Psoas muscle (tissue), 7 donors: ENCODE measurements at regions not wholly inside any gene's neighbourhood (a gene's known extent, or its start where the extent isn't known, plus 50 kb on each side); places are given as distances from the start of the nearest gene placed in this dataset.

ENCODE experiments used
- ATAC-seq, 4 donors: fragments of 200-7000 bp; cut with Tn5 transposase; one replicate each; pipeline ENCODE4 v1.9.1; 2020; ENCODE audit warnings: moderate library complexity in 3 of 4, mild to moderate bottlenecking in 2 of 4
- DNase-seq, 2 donors: peaks; one replicate each; pipeline ENCODE4 v3.0.0-alpha.2; 2020
- H3K27ac ChIP-seq: fragments of 200-600 bp; one replicate; pipeline ENCODE4 v1.8.0; 2022
- H3K27me3 ChIP-seq, 3 donors: fragments of 200-600 bp in 1 of 3; one replicate each; pipeline versions ENCODE4 v1.6.1 to v1.8.0; 2013 to 2022; ENCODE audit warnings: low read length in 2 of 3, mild to moderate bottlenecking in 2 of 3, moderate library complexity in 1 of 3; ENCODE audit not compliant: insufficient read depth in 3 of 3
- H3K36me3 ChIP-seq, 2 donors: fragments of 200-600 bp in 1 of 2; one replicate each; pipeline versions ENCODE4 v1.6.1 to v1.8.0; 2013 to 2022; ENCODE audit warnings: low read depth in 1 of 2, mild to moderate bottlenecking in 1 of 2, moderate library complexity in 1 of 2; ENCODE audit not compliant: insufficient read depth in 1 of 2
- H3K4me1 ChIP-seq: fragments of 200-600 bp; one replicate; pipeline ENCODE4 v1.8.0; 2022
- H3K4me3 ChIP-seq: fragments of 200-600 bp; one replicate; pipeline ENCODE4 v1.8.0; 2022; ENCODE audit warnings: mild to moderate bottlenecking
- H3K9me3 ChIP-seq: fragments of 200-600 bp; one replicate; pipeline ENCODE4 v1.8.0; 2022
- CTCF ChIP-seq: fragments of 200-600 bp; IDR thresholded peaks from one replicate; pipeline ENCODE4 v1.8.0; 2022; ENCODE audit warnings: antibody characterized with exemption
- WGBS, 3 donors: extraction: QIAGEN DNeasy Blood & Tissue Kit; methylation state at CpG; one replicate each; pipeline versions ENCODE4 v1.1.6 to v1.1.7; 2013; 5-methylcytosine and 5-hydroxymethylcytosine counted together
- intact Hi-C, 2 donors: fragments of 100-400 bp; cut with DNase I; formaldehyde crosslinking; loops; one replicate each; pipeline versions ENCODE4 v1.11.0 to v1.14.2; 2022
- donor health status: healthy with polysubstance abuse.
- donor health status: DM: no; HTN: no; CAD: no; lungs with moderate emphysema.
- donor health status: Bipolar disorder and iron deficiency.
- donor health status: healthy.
- donor health status: DM: yes; HTN: yes; CAD: no.
- donor health status: DM: no; HTN: no; CAD: no.
- donor health status: DM: yes; HTN: yes; CAD: no.

DNA sequence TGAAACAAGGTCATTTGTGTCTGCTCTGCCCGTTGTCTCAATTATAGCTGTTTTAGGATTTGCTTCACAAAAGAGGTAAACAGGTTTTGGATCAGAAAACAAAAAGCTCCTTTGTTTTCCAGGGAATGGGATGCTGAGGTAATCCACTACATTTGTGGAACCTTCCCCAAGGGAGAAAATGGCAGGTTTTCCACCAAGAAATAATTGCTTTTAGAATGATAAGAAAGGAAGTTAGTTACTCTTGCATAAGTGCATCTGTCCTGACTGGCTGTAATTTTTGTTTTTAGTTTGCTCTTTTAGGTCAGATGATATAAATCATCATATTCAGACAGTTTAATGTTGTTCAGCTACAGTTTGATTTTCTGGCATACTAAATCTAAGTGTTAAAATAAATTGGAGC is 198.5 kb upstream of the COL8A1 start:
- no peaks in the 10 kb centered on the region for H3K27me3 ChIP-seq
- 3 to 12% (median 11%) methylated on average over 1 of the region's 1 CpG for WGBS, 3 donors
- intact Hi-C loops: no loop called here

DNA sequence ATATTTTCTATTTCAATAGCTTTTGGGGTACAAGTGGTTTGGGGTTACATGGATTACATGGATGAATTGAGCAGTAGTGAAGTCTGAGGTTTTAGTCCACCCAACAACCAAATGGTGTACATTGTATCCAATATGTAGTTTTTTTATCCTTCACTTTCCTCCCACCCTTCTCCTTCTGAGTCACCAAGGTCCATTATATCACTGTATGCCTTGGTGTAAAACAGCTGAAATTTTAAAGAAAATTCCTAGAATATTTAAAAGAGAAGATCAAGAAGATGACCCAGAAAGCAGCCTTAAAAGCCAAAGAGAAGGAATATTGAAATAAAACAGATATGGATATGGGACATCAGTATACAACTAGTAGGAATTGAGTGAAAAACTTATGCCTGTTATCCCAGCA is 204.2 kb upstream of the COL8A1 start:
- Histone ChIP-seq H3K4me3 (no peak overlapping the region), H3K4me1 (no peaks in the 10 kb centered on the region), H3K27ac (no peak overlapping the region), H3K9me3 (no peaks in the 10 kb centered on the region), H3K27me3 (peaks cover 0 to 2% (median 0%) of the 10 kb centered on the region in 3 donors), H3K36me3 (no peaks in the 10 kb centered on the region)
- ATAC-seq (no peak), DNase-seq (no peak)
- no peak for TF ChIP-seq CTCF
- intact Hi-C loops: no loop called here

More for the DNA sequence above, 198.5 kb upstream of the COL8A1 start:
- DNase-seq: no peak
- H3K9me3 ChIP-seq: no peaks in the 10 kb centered on the region
- H3K4me3 ChIP-seq: no peak overlapping the region
- no peak for TF ChIP-seq CTCF
- ATAC-seq: no peak
- H3K27ac ChIP-seq: no peak overlapping the region
- no peaks in the 10 kb centered on the region for H3K4me1 ChIP-seq
- H3K36me3 ChIP-seq: no peaks in the 10 kb centered on the region

- peaks cover 0 to 2% (median 0%) of the 10 kb centered on the region in 3 donors for H3K27me3 ChIP-seq
- no peak for TF ChIP-seq CTCF
- no peak overlapping the region for H3K27ac ChIP-seq
- no peak for DNase-seq
- intact Hi-C loops: no loop called here
- H3K9me3 ChIP-seq: no peaks in the 10 kb centered on the region
- WGBS, 3 donors: 62 to 72% (median 63%) methylated on average over 3 of the region's 3 CpGs
- ATAC-seq: no peak
- H3K36me3 ChIP-seq: no peaks in the 10 kb centered on the region
- H3K4me3 ChIP-seq: no peak overlapping the region
- H3K4me1 ChIP-seq: no peaks in the 10 kb centered on the region
These were observed 207.9 kb upstream of the COL8A1 start for GRCh38 chr3:99430348-99431134.

DNA sequence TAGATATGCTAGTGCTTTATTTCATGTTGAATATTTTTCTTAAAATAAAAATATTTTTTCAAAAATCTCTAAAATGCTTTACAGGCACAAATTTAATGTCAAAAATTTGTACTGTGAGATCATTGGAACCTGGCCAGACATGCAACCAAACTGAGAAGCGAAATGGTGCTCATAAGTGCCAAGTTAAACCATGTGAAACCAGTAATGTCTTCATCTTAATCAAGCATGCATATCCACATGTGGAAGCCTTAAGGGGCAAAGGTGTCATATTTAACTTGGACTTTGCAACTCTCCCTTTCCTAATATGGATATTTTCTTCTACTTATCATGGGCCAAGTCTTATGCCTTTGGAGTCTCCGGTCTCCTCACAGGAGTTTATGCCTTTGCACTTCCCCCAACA is 208.9 kb upstream of the COL8A1 start:
- Histone ChIP-seq H3K4me3 (no peak overlapping the region), H3K27me3 (peaks cover 0 to 2% (median 0%) of the 10 kb centered on the region in 3 donors), H3K27ac (no peak overlapping the region), H3K36me3 (no peaks in the 10 kb centered on the region), H3K4me1 (no peaks in the 10 kb centered on the region), H3K9me3 (no peaks in the 10 kb centered on the region)
- intact Hi-C loops: no loop called here
- ATAC-seq (no peak), DNase-seq (no peak)
- no peak for TF ChIP-seq CTCF
- 48 to 56% (median 51%) methylated on average over 2 of the region's 2 CpGs for WGBS, 3 donors

GRCh38 chr3:99425930-99426329 is 212.5 kb upstream of the COL8A1 start:
- Histone ChIP-seq H3K4me3 (no peak overlapping the region), H3K27ac (no peak overlapping the region), H3K9me3 (no peaks in the 10 kb centered on the region), H3K27me3 (no peaks in the 10 kb centered on the region), H3K4me1 (no peaks in the 10 kb centered on the region), H3K36me3 (no peaks in the 10 kb centered on the region)
- TF ChIP-seq CTCF: no peak
- ATAC-seq: no peak
- no peak for DNase-seq
- intact Hi-C loops: no loop called here
- WGBS, 3 donors: 34 to 39% (median 38%) methylated on average over 2 of the region's 2 CpGs
